ENCODE measurements at regions not wholly inside any gene's neighbourhood (a gene's known extent, or its start where the extent isn't known, plus 50 kb on each side); places are given as distances from the start of the nearest gene placed in this dataset.

GRCh38 chr2:34199971-34200370 lies 600.9 kb upstream of the FAM98A start:
- intact Hi-C loops (cut with DNase I): no loop called here
- Histone ChIP-seq H3K9me3 (no peaks in the 10 kb centered on the region), H3K4me1 (peaks cover 8% of the 10 kb centered on the region), H3K27me3 (no peaks in the 10 kb centered on the region), H3K36me3 (replicated peaks in 1 of 2; ENCODE audit: insufficient read depth in 1 of 2, low read depth in 2 of 2) (no peaks in the 10 kb centered on the region), H3K27ac (no peak overlapping the region), H3K4me3 (no peak overlapping the region)
- DNase-seq (no peak), ATAC-seq (no peak)
- TF ChIP-seq POLR2A (IDR thresholded peaks at IDR 0.05): no peak
- TF ChIP-seq CTCF (IDR thresholded peaks at IDR 0.05): no peak

- Histone ChIP-seq H3K27ac (no peak overlapping the region), H3K4me3 (no peak overlapping the region), H3K9me3 (no peaks in the 10 kb centered on the region), H3K27me3 (no peaks in the 10 kb centered on the region), H3K4me1 (no peaks in the 10 kb centered on the region), H3K36me3 (replicated peaks in 1 of 2; ENCODE audit: insufficient read depth in 1 of 2, low read depth in 2 of 2) (no peaks in the 10 kb centered on the region)
- intact Hi-C loops (cut with DNase I): no loop called here
- TF ChIP-seq POLR2A (IDR thresholded peaks at IDR 0.05): no peak
- no peak for TF ChIP-seq CTCF (IDR thresholded peaks at IDR 0.05)
- ATAC-seq (no peak), DNase-seq (no peak)
- WGBS, 2 donors: 49 to 52% methylated on average over 3 of the region's 3 CpGs
Measured at GRCh38 chr2:34193164-34193563, 594.1 kb upstream of the FAM98A start.

GRCh38 chr2:34188464-34189303 lies 589.6 kb upstream of the FAM98A start:
- no peak for TF ChIP-seq POLR2A (IDR thresholded peaks at IDR 0.05)
- TF ChIP-seq CTCF (IDR thresholded peaks at IDR 0.05): no peak
- Histone ChIP-seq H3K27ac (no peak overlapping the region), H3K4me1 (no peaks in the 10 kb centered on the region), H3K36me3 (replicated peaks in 1 of 2; ENCODE audit: insufficient read depth in 1 of 2, low read depth in 2 of 2) (no peaks in the 10 kb centered on the region), H3K4me3 (no peak overlapping the region), H3K9me3 (no peaks in the 10 kb centered on the region), H3K27me3 (no peaks in the 10 kb centered on the region)
- no peak for ATAC-seq
- WGBS, 2 donors: 40 to 46% methylated on average over 6 of the region's 6 CpGs
- peak in 1 of 4 donors; percentile 13 for DNase-seq
- intact Hi-C loops (cut with DNase I): no loop called here

- H3K27ac ChIP-seq: no peak overlapping the region
- ATAC-seq: no peak
- peaks cover 6% of the 10 kb centered on the region for H3K4me1 ChIP-seq
- TF ChIP-seq POLR2A (IDR thresholded peaks at IDR 0.05) (no peak), CTCF (IDR thresholded peaks at IDR 0.05) (no peak)
- no peaks in the 10 kb centered on the region for H3K27me3 ChIP-seq
- WGBS, 2 donors: 37 to 41% methylated on average over 3 of the region's 3 CpGs
- peaks cover 0 to under 1% (median 0%) of the 10 kb centered on the region in 3 donors for H3K9me3 ChIP-seq
- DNase-seq: no peak
- no peaks in the 10 kb centered on the region for H3K36me3 ChIP-seq (replicated peaks in 1 of 2; ENCODE audit: insufficient read depth in 1 of 2, low read depth in 2 of 2)
- H3K4me3 ChIP-seq: no peak overlapping the region
- intact Hi-C loops (cut with DNase I): no loop called here
Measured at GRCh38 chr2:34179511-34179910, 580.4 kb upstream of the FAM98A start.

GRCh38 chr2:34178482-34178881 lies 579.4 kb upstream of the FAM98A start:
- H3K27ac ChIP-seq: no peak overlapping the region
- no peaks in the 10 kb centered on the region for H3K36me3 ChIP-seq (replicated peaks in 1 of 2; ENCODE audit: insufficient read depth in 1 of 2, low read depth in 2 of 2)
- TF ChIP-seq CTCF (IDR thresholded peaks at IDR 0.05): no peak
- no peak for TF ChIP-seq POLR2A (IDR thresholded peaks at IDR 0.05)
- ATAC-seq: no peak
- peaks cover 0 to 3% (median 0%) of the 10 kb centered on the region in 3 donors for H3K9me3 ChIP-seq
- DNase-seq: no peak
- intact Hi-C loops (cut with DNase I): no loop called here
- no peaks in the 10 kb centered on the region for H3K27me3 ChIP-seq
- peaks cover 6% of the 10 kb centered on the region for H3K4me1 ChIP-seq
- no peak overlapping the region for H3K4me3 ChIP-seq
